ENCODE measurements at regions not wholly inside any gene's neighbourhood (a gene's known extent, or its start where the extent isn't known, plus 50 kb on each side); places are given as distances from the start of the nearest gene placed in this dataset.
A peak's percentile ranks its signal among the peaks of the same experiment; 100 is the strongest.

- no peak for TF ChIP-seq CTCF (conservative IDR thresholded peaks at IDR 0.05; ENCODE audit: low read depth, low read length)
- DNase-seq (ENCODE audit: low read depth), result peak; percentile 73
- H3K4me3 ChIP-seq (ENCODE audit: low read depth, low read length), result no peak overlapping the region
These were observed 101.8 kb downstream of the CAND1 start for GRCh38 chr12:67370979-67371378.

GRCh38 chr12:67377021-67377420 is 107.9 kb downstream of the CAND1 start:
- no peak overlapping the region for H3K4me3 ChIP-seq (ENCODE audit: low read depth, low read length)
- no peak for DNase-seq (ENCODE audit: low read depth)
- no peak for TF ChIP-seq CTCF (conservative IDR thresholded peaks at IDR 0.05; ENCODE audit: low read depth, low read length)

GRCh38 chr12:67377541-67377940 is 108.4 kb downstream of the CAND1 start:
- TF ChIP-seq CTCF (conservative IDR thresholded peaks at IDR 0.05; ENCODE audit: low read depth, low read length), result no peak
- no peak for DNase-seq (ENCODE audit: low read depth)

GRCh38 chr12:67382241-67382871 is 113.2 kb downstream of the CAND1 start:
- no peak for TF ChIP-seq CTCF (conservative IDR thresholded peaks at IDR 0.05; ENCODE audit: low read depth, low read length)
- no peak overlapping the region for H3K4me3 ChIP-seq (ENCODE audit: low read depth, low read length)
- DNase-seq (ENCODE audit: low read depth), result no peak

More at GRCh38 chr12:67377541-67377940, 108.4 kb downstream of the CAND1 start:
- H3K4me3 ChIP-seq (ENCODE audit: low read depth, low read length), result no peak overlapping the region

GRCh38 chr12:67386869-67387565 is 117.9 kb downstream of the CAND1 start:
- no peak for TF ChIP-seq CTCF (conservative IDR thresholded peaks at IDR 0.05; ENCODE audit: low read depth, low read length)
- no peak for DNase-seq (ENCODE audit: low read depth)

GRCh38 chr12:67388331-67389138 is 119.4 kb downstream of the CAND1 start:
- TF ChIP-seq CTCF (conservative IDR thresholded peaks at IDR 0.05; ENCODE audit: low read depth, low read length), result peak; percentile 22
- no peak overlapping the region for H3K4me3 ChIP-seq (ENCODE audit: low read depth, low read length)
- no peak for DNase-seq (ENCODE audit: low read depth)

More at GRCh38 chr12:67386869-67387565, 117.9 kb downstream of the CAND1 start:
- no peak overlapping the region for H3K4me3 ChIP-seq (ENCODE audit: low read depth, low read length)
